H4 (cell line): ENCODE measurements at regions not wholly inside any gene's neighbourhood (a gene's known extent, or its start where the extent isn't known, plus 50 kb on each side); places are given as distances from the start of the nearest gene placed in this dataset.
"Not testable (repeated sequence)": the region's sequence is repeated elsewhere in the genome, so short reads cannot be mapped to it uniquely, and the experiment has no call there.

Experiments
- DNase-seq: peaks from one replicate; pipeline ENCODE4 v3.0.0-alpha.2; 2015; ENCODE audit warnings: low spot score

- DNase-seq, result no peak
Observed at GRCh38 chr1:228940926-228941325, 205.6 kb downstream of the RHOU start.

- no peak for DNase-seq
Observed at GRCh38 chr1:228941666-228942065, 206.4 kb downstream of the RHOU start.

GRCh38 chr1:228943436-228943835, 208.2 kb downstream of the RHOU start:
- no peak for DNase-seq

- DNase-seq, result no peak
Observed at GRCh38 chr1:228944296-228944695, 209.0 kb downstream of the RHOU start.

GRCh38 chr1:228944935-228945371, 209.7 kb downstream of the RHOU start:
- DNase-seq, result no peak

- DNase-seq, result no peak
Observed at GRCh38 chr1:228945885-228946284, 210.6 kb downstream of the RHOU start.

GRCh38 chr1:228949617-228950016, 214.3 kb downstream of the RHOU start:
- DNase-seq, result not testable (repeated sequence)

- no peak for DNase-seq
Observed at GRCh38 chr1:228953207-228953606, 217.9 kb downstream of the RHOU start.

GRCh38 chr1:228953808-228954207, 218.5 kb downstream of the RHOU start:
- not testable (repeated sequence) for DNase-seq

- DNase-seq, result no peak
Observed at GRCh38 chr1:228955691-228956090, 220.4 kb downstream of the RHOU start.

- DNase-seq, result no peak
Observed at GRCh38 chr1:228956864-228957263, 221.6 kb downstream of the RHOU start.

GRCh38 chr1:228957535-228957934, 222.3 kb downstream of the RHOU start:
- no peak for DNase-seq

- no peak for DNase-seq
Observed at GRCh38 chr1:228958121-228958520, 222.8 kb downstream of the RHOU start.

- no peak for DNase-seq
Observed at GRCh38 chr1:228958741-228959140, 223.5 kb downstream of the RHOU start.

- DNase-seq, result no peak
Observed at GRCh38 chr1:228960705-228961104, 225.4 kb downstream of the RHOU start.

GRCh38 chr1:228961511-228961910, 226.2 kb downstream of the RHOU start:
- DNase-seq, result no peak

- DNase-seq, result no peak
Observed at GRCh38 chr1:228963795-228964177, 228.5 kb downstream of the RHOU start.

- DNase-seq, result peak; percentile 74
Observed at GRCh38 chr1:228964178-228965089, 229.2 kb downstream of the RHOU start.

- DNase-seq, result no peak
Observed at GRCh38 chr1:228968891-228969606, 233.8 kb downstream of the RHOU start.

- DNase-seq, result no peak
Observed at GRCh38 chr1:228969953-228970800, 234.9 kb downstream of the RHOU start.

- no peak for DNase-seq
Observed at GRCh38 chr1:228972576-228972975, 237.3 kb downstream of the RHOU start.

- DNase-seq, result no peak
Observed at GRCh38 chr1:228974273-228974672, 239.0 kb downstream of the RHOU start.
